ENCODE measurements at regions not wholly inside any gene's neighbourhood (a gene's known extent, or its start where the extent isn't known, plus 50 kb on each side); places are given as distances from the start of the nearest gene placed in this dataset.

GRCh38 chr17:73806768-73807167 lies 162.5 kb upstream of the SDK2 start:
- Histone ChIP-seq H3K36me3 (replicated peaks in 1 of 2; ENCODE audit: control insufficient read depth in 1 of 2, insufficient read depth in 2 of 2, low read length in 2 of 2) (no peaks in the 10 kb centered on the region), H3K4me1 (ENCODE audit: insufficient read depth, low read length) (peaks cover 31% of the 10 kb centered on the region), H3K4me2 (ENCODE audit: low read depth, low read length) (no peak overlapping the region), H2AFZ (ENCODE audit: low read length) (no peak overlapping the region), H3K9ac (ENCODE audit: insufficient read depth, low read depth, low read length) (no peak overlapping the region), H3K27ac (ENCODE audit: extremely low read length, insufficient read depth, low read length) (no peak overlapping the region), H3K27me3 (ENCODE audit: control insufficient read depth in 1 of 2, insufficient read depth in 2 of 2, low read length in 2 of 2) (no peaks in the 10 kb centered on the region), H4K20me1 (ENCODE audit: insufficient read depth, low read length) (no peaks in the 10 kb centered on the region), H3K4me3 (replicated peaks in 1 of 3; ENCODE audit: insufficient read depth in 1 of 3, low read depth in 2 of 3, low read length in 3 of 3) (no peak overlapping the region), H3K79me2 (ENCODE audit: insufficient read depth, low read length) (no peaks in the 10 kb centered on the region), H3K9me3 (ENCODE audit: low read length) (peaks cover 18% of the 10 kb centered on the region)
- BruUV-seq (replicated peaks), result no TSS peak
- no peak for TF ChIP-seq CENPX (CRISPR knock-in tag; IDR thresholded peaks at IDR 0.05)
- TF ChIP-seq ZFP37 (CRISPR knock-in tag; IDR thresholded peaks at IDR 0.05; ENCODE audit: borderline replicate concordance), result no peak
- no peak for TF ChIP-seq RCOR2 (CRISPR knock-in tag; IDR thresholded peaks at IDR 0.05)
- peak; percentile 96 for TF ChIP-seq ZNF564 (CRISPR knock-in tag; IDR thresholded peaks at IDR 0.05)
- no peak for TF ChIP-seq SATB2 (CRISPR knock-in tag; IDR thresholded peaks at IDR 0.05)
- TF ChIP-seq, protein P1, sequence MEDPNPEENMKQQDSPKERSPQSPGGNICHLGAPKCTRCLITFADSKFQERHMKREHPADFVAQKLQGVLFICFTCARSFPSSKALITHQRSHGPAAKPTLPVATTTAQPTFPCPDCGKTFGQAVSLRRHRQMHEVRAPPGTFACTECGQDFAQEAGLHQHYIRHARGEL (CRISPR knock-in tag; IDR thresholded peaks at IDR 0.05), result no peak
- TF ChIP-seq, protein P2, sequence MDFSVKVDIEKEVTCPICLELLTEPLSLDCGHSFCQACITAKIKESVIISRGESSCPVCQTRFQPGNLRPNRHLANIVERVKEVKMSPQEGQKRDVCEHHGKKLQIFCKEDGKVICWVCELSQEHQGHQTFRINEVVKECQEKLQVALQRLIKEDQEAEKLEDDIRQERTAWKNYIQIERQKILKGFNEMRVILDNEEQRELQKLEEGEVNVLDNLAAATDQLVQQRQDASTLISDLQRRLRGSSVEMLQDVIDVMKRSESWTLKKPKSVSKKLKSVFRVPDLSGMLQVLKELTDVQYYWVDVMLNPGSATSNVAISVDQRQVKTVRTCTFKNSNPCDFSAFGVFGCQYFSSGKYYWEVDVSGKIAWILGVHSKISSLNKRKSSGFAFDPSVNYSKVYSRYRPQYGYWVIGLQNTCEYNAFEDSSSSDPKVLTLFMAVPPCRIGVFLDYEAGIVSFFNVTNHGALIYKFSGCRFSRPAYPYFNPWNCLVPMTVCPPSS (IDR thresholded peaks at IDR 0.05), result no peak
- POLR2A ChIA-PET, result no interaction called here
- intact Hi-C loops (cut with micrococcal nuclease; ENCODE audit: unreplicated experiment) (no loop called here), in situ Hi-C loops (cut with HindIII; ENCODE audit: extremely low pct_ligation_motif_present, low pct_unique_long_range_greater_than_20kb) (no loop called here)
- 91% methylated on average over 1 of the region's 1 CpG for WGBS (ENCODE audit: low lambda C conversion rate)
- CTCF ChIA-PET (ENCODE audit: low intra/inter-chr PET ratio, low total read pairs), result no interaction called here
- FAIRE-seq (no peak), DNase-seq (ENCODE audit: low spot score) (no peak), ATAC-seq (no peak)

DNA sequence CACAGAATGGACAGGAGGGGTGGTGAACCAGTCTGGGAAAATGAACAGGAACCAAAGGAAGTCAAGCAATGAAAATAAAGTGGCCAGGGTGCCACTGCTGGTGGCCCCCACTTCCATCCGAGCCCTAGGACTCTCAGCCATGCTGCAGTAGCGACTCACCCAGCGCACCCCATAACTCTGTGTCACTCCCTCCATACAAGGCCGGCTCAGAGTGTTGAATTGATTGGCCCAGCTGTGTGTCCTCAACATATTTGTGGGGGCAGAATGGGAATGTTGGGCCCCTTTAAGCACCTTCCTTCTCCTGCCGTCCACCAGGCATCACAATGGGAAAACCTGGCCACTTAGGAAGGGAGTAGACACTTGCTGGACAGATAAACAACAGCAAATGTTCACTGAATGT lies 169.0 kb upstream of the SDK2 start:
- in situ Hi-C loops (cut with HindIII; ENCODE audit: extremely low pct_ligation_motif_present, low pct_unique_long_range_greater_than_20kb), result no loop called here
- H3K27me3 ChIP-seq (ENCODE audit: control insufficient read depth in 1 of 2, insufficient read depth in 2 of 2, low read length in 2 of 2), result peaks cover 0 to 6% of the 10 kb centered on the region in 2 experiments; a peak in 1 of 5 replicates
- no peak overlapping the region for H3K27ac ChIP-seq (ENCODE audit: extremely low read length, insufficient read depth, low read length)
- H3K36me3 ChIP-seq (replicated peaks in 1 of 2; ENCODE audit: control insufficient read depth in 1 of 2, insufficient read depth in 2 of 2, low read length in 2 of 2), result no peaks in the 10 kb centered on the region
- ChIA-PET POLR2A (no interaction called here), CTCF (ENCODE audit: low intra/inter-chr PET ratio, low total read pairs) (no interaction called here)
- no peak overlapping the region for H3K4me3 ChIP-seq (replicated peaks in 1 of 3; ENCODE audit: insufficient read depth in 1 of 3, low read depth in 2 of 3, low read length in 3 of 3)
- H3K4me2 ChIP-seq (ENCODE audit: low read depth, low read length), result no peak overlapping the region
- intact Hi-C loops (cut with micrococcal nuclease; ENCODE audit: unreplicated experiment), result loop anchor here (5.0 kb wide), 1 partner anchor 769 kb away; no protein-coding TSS in a partner anchor
- no peaks in the 10 kb centered on the region for H4K20me1 ChIP-seq (ENCODE audit: insufficient read depth, low read length)
- ATAC-seq (no peak), FAIRE-seq (no peak), DNase-seq (ENCODE audit: low spot score) (no peak)
- BruUV-seq (replicated peaks), result no TSS peak
- WGBS (ENCODE audit: low lambda C conversion rate), result 61% methylated on average over 5 of the region's 5 CpGs
- peaks cover under 1% of the 10 kb centered on the region; the same call in 1 of the 2 replicates for H3K9me3 ChIP-seq (ENCODE audit: low read length)
- H3K79me2 ChIP-seq (ENCODE audit: insufficient read depth, low read length), result no peaks in the 10 kb centered on the region
- H2AFZ ChIP-seq (ENCODE audit: low read length), result no peak overlapping the region
- no peak overlapping the region for H3K9ac ChIP-seq (ENCODE audit: insufficient read depth, low read depth, low read length)
- H3K4me1 ChIP-seq (ENCODE audit: insufficient read depth, low read length), result no peaks in the 10 kb centered on the region
- no peak for TF ChIP-seq ZNF350 (CRISPR knock-in tag; IDR thresholded peaks at IDR 0.05; ENCODE audit: borderline replicate concordance, low read depth)

All from HepG2 (cell line).